Fibroblast of lung (primary cell): ENCODE measurements at regions not wholly inside any gene's neighbourhood (a gene's known extent, or its start where the extent isn't known, plus 50 kb on each side); places are given as distances from the start of the nearest gene placed in this dataset.

Source experiments
- CTCF ChIP-seq, 2 donors: IDR thresholded peaks in 1 of 2; conservative IDR thresholded peaks in 1 of 2; 1 replicate in 1 of 2; 2 replicates in 1 of 2; pipeline ENCODE4 v1.5.1; 2011 to 2012; ENCODE audit warnings: low read length in 2 of 2, control low read depth in 1 of 2, inconsistent platforms in 1 of 2, low read depth in 1 of 2, mild to moderate bottlenecking in 1 of 2
- EZH2 ChIP-seq: IDR thresholded peaks from 2 replicates; pipeline ENCODE4 v1.5.1; 2012; ENCODE audit warnings: low read length, control low read depth, mild to moderate bottlenecking; ENCODE audit errors: missing control alignments

- no peak for TF ChIP-seq CTCF (conservative IDR thresholded peaks at IDR 0.05 in 1 of 2, IDR thresholded peaks at IDR 0.05 in 1 of 2; ENCODE audit: low read depth in 1 of 2, low read length in 2 of 2)
- no peak for TF ChIP-seq EZH2
These were observed 69.3 kb upstream of the TMPO start for GRCh38 chr12:98446060-98446459.
